ENCODE measurements at regions not wholly inside any gene's neighbourhood (a gene's known extent, or its start where the extent isn't known, plus 50 kb on each side); places are given as distances from the start of the nearest gene placed in this dataset.
A peak's percentile ranks its signal among the peaks of the same experiment; 100 is the strongest.

GRCh38 chr22:27148886-27149470 is 491.6 kb downstream of the MIAT start:
- Histone ChIP-seq H3K9me3 (ENCODE audit: control insufficient read depth in 2 of 2, low read length in 2 of 2) (no peaks in the 10 kb centered on the region), H3K9ac (ENCODE audit: low read length in 2 of 2) (no peak overlapping the region), H3K4me3 (ENCODE audit: low read length in 2 of 2) (no peak overlapping the region), H3K27ac (ENCODE audit: low read length) (no peak overlapping the region), H3K36me3 (ENCODE audit: control insufficient read depth in 2 of 2, insufficient read depth in 2 of 2, low read length in 2 of 2) (no peaks in the 10 kb centered on the region), H3K4me1 (ENCODE audit: control insufficient read depth, insufficient read depth, low read length) (peaks cover 9% of the 10 kb centered on the region), H3K27me3 (ENCODE audit: control insufficient read depth in 1 of 2, insufficient read depth in 2 of 2, low read length in 2 of 2) (no peaks in the 10 kb centered on the region)

- H3K36me3 ChIP-seq (ENCODE audit: control insufficient read depth in 2 of 2, insufficient read depth in 2 of 2, low read length in 2 of 2): no peaks in the 10 kb centered on the region
- H3K27ac ChIP-seq (ENCODE audit: low read length): no peak overlapping the region
- H3K27me3 ChIP-seq (ENCODE audit: control insufficient read depth in 1 of 2, insufficient read depth in 2 of 2, low read length in 2 of 2): no peaks in the 10 kb centered on the region
- H3K4me1 ChIP-seq (ENCODE audit: control insufficient read depth, insufficient read depth, low read length): peaks cover 9% of the 10 kb centered on the region
- no peaks in the 10 kb centered on the region for H3K9me3 ChIP-seq (ENCODE audit: control insufficient read depth in 2 of 2, low read length in 2 of 2)
- H3K9ac ChIP-seq (ENCODE audit: low read length in 2 of 2): no peak overlapping the region
- peak overlapping the region in 1 of 2 donors; percentile 15 for H3K4me3 ChIP-seq (ENCODE audit: low read length in 2 of 2)
These were observed 492.6 kb downstream of the MIAT start for GRCh38 chr22:27149921-27150543.

GRCh38 chr22:27150544-27150941 is 493.2 kb downstream of the MIAT start:
- no peaks in the 10 kb centered on the region for H3K27me3 ChIP-seq (ENCODE audit: control insufficient read depth in 1 of 2, insufficient read depth in 2 of 2, low read length in 2 of 2)
- H3K36me3 ChIP-seq (ENCODE audit: control insufficient read depth in 2 of 2, insufficient read depth in 2 of 2, low read length in 2 of 2): no peaks in the 10 kb centered on the region
- peaks cover 9% of the 10 kb centered on the region for H3K4me1 ChIP-seq (ENCODE audit: control insufficient read depth, insufficient read depth, low read length)
- no peak overlapping the region for H3K9ac ChIP-seq (ENCODE audit: low read length in 2 of 2)
- H3K9me3 ChIP-seq (ENCODE audit: control insufficient read depth in 2 of 2, low read length in 2 of 2): no peaks in the 10 kb centered on the region
- H3K4me3 ChIP-seq (ENCODE audit: low read length in 2 of 2): no peak overlapping the region
- no peak overlapping the region for H3K27ac ChIP-seq (ENCODE audit: low read length)

GRCh38 chr22:27151407-27151806 is 494.0 kb downstream of the MIAT start:
- no peak overlapping the region for H3K9ac ChIP-seq (ENCODE audit: low read length in 2 of 2)
- no peak overlapping the region for H3K27ac ChIP-seq (ENCODE audit: low read length)
- H3K4me1 ChIP-seq (ENCODE audit: control insufficient read depth, insufficient read depth, low read length): peaks cover 9% of the 10 kb centered on the region
- no peak overlapping the region for H3K4me3 ChIP-seq (ENCODE audit: low read length in 2 of 2)
- H3K36me3 ChIP-seq (ENCODE audit: control insufficient read depth in 2 of 2, insufficient read depth in 2 of 2, low read length in 2 of 2): no peaks in the 10 kb centered on the region
- no peaks in the 10 kb centered on the region for H3K9me3 ChIP-seq (ENCODE audit: control insufficient read depth in 2 of 2, low read length in 2 of 2)
- H3K27me3 ChIP-seq (ENCODE audit: control insufficient read depth in 1 of 2, insufficient read depth in 2 of 2, low read length in 2 of 2): no peaks in the 10 kb centered on the region

GRCh38 chr22:27152033-27152432 is 494.6 kb downstream of the MIAT start:
- no peak overlapping the region for H3K4me3 ChIP-seq (ENCODE audit: low read length in 2 of 2)
- no peaks in the 10 kb centered on the region for H3K36me3 ChIP-seq (ENCODE audit: control insufficient read depth in 2 of 2, insufficient read depth in 2 of 2, low read length in 2 of 2)
- no peaks in the 10 kb centered on the region for H3K27me3 ChIP-seq (ENCODE audit: control insufficient read depth in 1 of 2, insufficient read depth in 2 of 2, low read length in 2 of 2)
- no peak overlapping the region for H3K9ac ChIP-seq (ENCODE audit: low read length in 2 of 2)
- no peak overlapping the region for H3K27ac ChIP-seq (ENCODE audit: low read length)
- peaks cover 6% of the 10 kb centered on the region for H3K4me1 ChIP-seq (ENCODE audit: control insufficient read depth, insufficient read depth, low read length)
- H3K9me3 ChIP-seq (ENCODE audit: control insufficient read depth in 2 of 2, low read length in 2 of 2): no peaks in the 10 kb centered on the region

- no peaks in the 10 kb centered on the region for H3K36me3 ChIP-seq (ENCODE audit: control insufficient read depth in 2 of 2, insufficient read depth in 2 of 2, low read length in 2 of 2)
- no peak overlapping the region for H3K27ac ChIP-seq (ENCODE audit: low read length)
- no peak overlapping the region for H3K4me3 ChIP-seq (ENCODE audit: low read length in 2 of 2)
- H3K9ac ChIP-seq (ENCODE audit: low read length in 2 of 2): no peak overlapping the region
- no peaks in the 10 kb centered on the region for H3K27me3 ChIP-seq (ENCODE audit: control insufficient read depth in 1 of 2, insufficient read depth in 2 of 2, low read length in 2 of 2)
- peaks cover 6% of the 10 kb centered on the region for H3K4me1 ChIP-seq (ENCODE audit: control insufficient read depth, insufficient read depth, low read length)
- no peaks in the 10 kb centered on the region for H3K9me3 ChIP-seq (ENCODE audit: control insufficient read depth in 2 of 2, low read length in 2 of 2)
These were observed 495.5 kb downstream of the MIAT start for GRCh38 chr22:27152883-27153282.

GRCh38 chr22:27153386-27153785 is 496.0 kb downstream of the MIAT start:
- Histone ChIP-seq H3K27ac (ENCODE audit: low read length) (no peak overlapping the region), H3K4me1 (ENCODE audit: control insufficient read depth, insufficient read depth, low read length) (peaks cover 6% of the 10 kb centered on the region), H3K9ac (ENCODE audit: low read length in 2 of 2) (no peak overlapping the region), H3K36me3 (ENCODE audit: control insufficient read depth in 2 of 2, insufficient read depth in 2 of 2, low read length in 2 of 2) (no peaks in the 10 kb centered on the region), H3K27me3 (ENCODE audit: control insufficient read depth in 1 of 2, insufficient read depth in 2 of 2, low read length in 2 of 2) (no peaks in the 10 kb centered on the region), H3K9me3 (ENCODE audit: control insufficient read depth in 2 of 2, low read length in 2 of 2) (no peaks in the 10 kb centered on the region), H3K4me3 (ENCODE audit: low read length in 2 of 2) (no peak overlapping the region)

- H3K4me1 ChIP-seq (ENCODE audit: control insufficient read depth, insufficient read depth, low read length): peaks cover 6% of the 10 kb centered on the region
- no peak overlapping the region for H3K4me3 ChIP-seq (ENCODE audit: low read length in 2 of 2)
- H3K27me3 ChIP-seq (ENCODE audit: control insufficient read depth in 1 of 2, insufficient read depth in 2 of 2, low read length in 2 of 2): no peaks in the 10 kb centered on the region
- H3K27ac ChIP-seq (ENCODE audit: low read length): no peak overlapping the region
- no peaks in the 10 kb centered on the region for H3K9me3 ChIP-seq (ENCODE audit: control insufficient read depth in 2 of 2, low read length in 2 of 2)
- H3K9ac ChIP-seq (ENCODE audit: low read length in 2 of 2): no peak overlapping the region
- no peaks in the 10 kb centered on the region for H3K36me3 ChIP-seq (ENCODE audit: control insufficient read depth in 2 of 2, insufficient read depth in 2 of 2, low read length in 2 of 2)
These were observed 497.3 kb downstream of the MIAT start for GRCh38 chr22:27154717-27155116.

- Histone ChIP-seq H3K9me3 (ENCODE audit: control insufficient read depth in 2 of 2, low read length in 2 of 2) (no peaks in the 10 kb centered on the region), H3K4me3 (ENCODE audit: low read length in 2 of 2) (no peak overlapping the region), H3K9ac (ENCODE audit: low read length in 2 of 2) (no peak overlapping the region), H3K4me1 (ENCODE audit: control insufficient read depth, insufficient read depth, low read length) (no peaks in the 10 kb centered on the region), H3K27me3 (ENCODE audit: control insufficient read depth in 1 of 2, insufficient read depth in 2 of 2, low read length in 2 of 2) (peaks cover 0 to 2% of the 10 kb centered on the region in 2 donors), H3K27ac (ENCODE audit: low read length) (no peak overlapping the region), H3K36me3 (ENCODE audit: control insufficient read depth in 2 of 2, insufficient read depth in 2 of 2, low read length in 2 of 2) (no peaks in the 10 kb centered on the region)
These were observed 499.6 kb downstream of the MIAT start for GRCh38 chr22:27156821-27157489.

- Histone ChIP-seq H3K36me3 (ENCODE audit: control insufficient read depth in 2 of 2, insufficient read depth in 2 of 2, low read length in 2 of 2) (no peaks in the 10 kb centered on the region), H3K27ac (ENCODE audit: low read length) (no peak overlapping the region), H3K4me3 (ENCODE audit: low read length in 2 of 2) (no peak overlapping the region), H3K27me3 (ENCODE audit: control insufficient read depth in 1 of 2, insufficient read depth in 2 of 2, low read length in 2 of 2) (peaks cover 0 to 2% of the 10 kb centered on the region in 2 donors), H3K9ac (ENCODE audit: low read length in 2 of 2) (no peak overlapping the region), H3K9me3 (ENCODE audit: control insufficient read depth in 2 of 2, low read length in 2 of 2) (no peaks in the 10 kb centered on the region), H3K4me1 (ENCODE audit: control insufficient read depth, insufficient read depth, low read length) (no peaks in the 10 kb centered on the region)
These were observed 500.4 kb downstream of the MIAT start for GRCh38 chr22:27157666-27158370.

Data from stomach smooth muscle (tissue), 2 donors.